HL-60 (cell line): ENCODE measurements at regions not wholly inside any gene's neighbourhood (a gene's known extent, or its start where the extent isn't known, plus 50 kb on each side); places are given as distances from the start of the nearest gene placed in this dataset.

Experiments used
- DNase-seq, 2 experiments: peaks; one replicate each; pipeline ENCODE4 v3.0.0-alpha.2; 2010 to 2020; ENCODE audit warnings: low read depth in 1 of 2, low spot score in 1 of 2
- H3K27ac ChIP-seq: fragments of 250-450 bp; sonication (Bioruptor Pico); replicated peaks from 2 replicates; pipeline ENCODE4 v1.5.1; 2020; ENCODE audit warnings: mild to moderate bottlenecking, moderate library complexity
- H3K27me3 ChIP-seq: fragments of 250-450 bp; sonication (Bioruptor Pico); 2 replicates; pipeline ENCODE4 v1.5.1; 2021; ENCODE audit warnings: mild to moderate bottlenecking, moderate library complexity; ENCODE audit not compliant: insufficient read depth, poor library complexity, severe bottlenecking
- H3K4me3 ChIP-seq: replicated peaks from 2 replicates; pipeline ENCODE4 v1.5.1; 2011; ENCODE audit warnings: mild to moderate bottlenecking, control low read depth, low read length; ENCODE audit not compliant: insufficient read depth
- CTCF ChIP-seq: IDR thresholded peaks from one replicate; pipeline ENCODE4 v1.5.1; 2011; ENCODE audit warnings: low read length, control low read depth, inconsistent platforms; ENCODE audit not compliant: insufficient read depth
- GABPA ChIP-seq: IDR thresholded peaks from 2 replicates; pipeline ENCODE4 v1.6.1; 2012; ENCODE audit warnings: low read depth
- POLR2AphosphoS5 ChIP-seq: IDR thresholded peaks from 2 replicates; pipeline ENCODE4 v1.6.1; 2012; ENCODE audit warnings: low read depth
- REST ChIP-seq: IDR thresholded peaks from 2 replicates; pipeline ENCODE4 v1.6.1; 2012; ENCODE audit warnings: low read depth; ENCODE audit not compliant: insufficient replicate concordance
- SPI1 ChIP-seq: IDR thresholded peaks from 2 replicates; pipeline ENCODE4 v1.6.1; 2012; ENCODE audit warnings: low read depth, mild to moderate bottlenecking, borderline replicate concordance

GRCh38 chr1:73144311-73144710 lies 862.0 kb upstream of the NEGR1 start:
- Histone ChIP-seq H3K27me3 (no peaks in the 10 kb centered on the region), H3K27ac (no peak overlapping the region), H3K4me3 (no peak overlapping the region)
- DNase-seq = no peak
- TF ChIP-seq POLR2AphosphoS5 (no peak), SPI1 (peak; percentile 66), GABPA (no peak)

GRCh38 chr1:73136975-73137374 lies 854.6 kb upstream of the NEGR1 start:
- no peak overlapping the region for H3K27ac ChIP-seq
- no peaks in the 10 kb centered on the region for H3K27me3 ChIP-seq
- H3K4me3 ChIP-seq = no peak overlapping the region
- no peak for DNase-seq
- TF ChIP-seq GABPA = no peak
- TF ChIP-seq REST = no peak
- no peak for TF ChIP-seq SPI1
- TF ChIP-seq POLR2AphosphoS5 = no peak
- TF ChIP-seq CTCF = no peak

- TF ChIP-seq SPI1 (no peak), GABPA (no peak), REST (no peak), POLR2AphosphoS5 (no peak), CTCF (no peak)
- Histone ChIP-seq H3K4me3 (no peak overlapping the region), H3K27me3 (no peaks in the 10 kb centered on the region), H3K27ac (no peak overlapping the region)
- no peak for DNase-seq
These were observed 824.6 kb upstream of the NEGR1 start for GRCh38 chr1:73106931-73107330.

GRCh38 chr1:73105755-73106154 lies 823.4 kb upstream of the NEGR1 start:
- H3K27ac ChIP-seq = no peak overlapping the region
- H3K27me3 ChIP-seq = no peaks in the 10 kb centered on the region
- TF ChIP-seq GABPA (no peak), SPI1 (no peak), CTCF (no peak), REST (no peak), POLR2AphosphoS5 (no peak)
- H3K4me3 ChIP-seq = no peak overlapping the region
- no peak for DNase-seq
